PC-3 (cell line): ENCODE measurements at regions not wholly inside any gene's neighbourhood (a gene's known extent, or its start where the extent isn't known, plus 50 kb on each side); places are given as distances from the start of the nearest gene placed in this dataset.

Experiments
- ATAC-seq: fragments of 200-7000 bp; cut with Tn5 transposase; 2 replicates; pipeline ENCODE4 v1.9.1; 2020; ENCODE audit warnings: mild to moderate bottlenecking, moderate library complexity
- BruUV-seq: library from RNA; stranded (reverse); fragments of 400-500 nt; replicated peaks from 2 replicates; lab custom pipeline; 2021; lab: Mats Ljungman, UMichigan
- CTCF ChIA-PET: fragments of 300-600 bp; sonication (Branson Sonifier 250); formaldehyde crosslinking; loops from one replicate; lab custom pipeline; 2022; ENCODE audit warnings: antibody characterized with exemption; lab: Charles Lee
- POLR2A ChIA-PET: fragments of 300-600 bp; sonication (Branson Sonifier 250); formaldehyde crosslinking; loops from one replicate; lab custom pipeline; 2022; ENCODE audit warnings: antibody characterized with exemption; ENCODE audit not compliant: unreplicated experiment; lab: Charles Lee
- DNase-seq: peaks from one replicate; pipeline ENCODE4 v3.0.0-alpha.2; 2015
- H2AFZ ChIP-seq: fragments of 300-600 bp; sonication (generic); 2 replicates; pipeline ENCODE4 v1.6.0; 2016; ENCODE audit warnings: antibody characterized with exemption, low read length
- H3F3A ChIP-seq: fragments of 300-600 bp; sonication (generic); one replicate; pipeline ENCODE4 v1.6.0; 2017; ENCODE audit warnings: antibody characterized with exemption, low read length, control low read depth, mild to moderate bottlenecking; ENCODE audit not compliant: unreplicated experiment
- H3K27ac ChIP-seq: fragments of 300-600 bp; sonication (generic); 2 replicates; pipeline ENCODE4 v1.5.1; 2016; ENCODE audit warnings: mild to moderate bottlenecking, low read length
- H3K27me3 ChIP-seq: fragments of 300-600 bp; sonication (generic); 2 replicates; pipeline ENCODE4 v1.6.1; 2016; ENCODE audit warnings: low read length, mixed read lengths
- H3K36me3 ChIP-seq: fragments of 300-600 bp; sonication (generic); 2 replicates; pipeline ENCODE4 v1.6.1; 2016; ENCODE audit warnings: low read depth, mixed run types, low read length, mixed read lengths
- H3K4me1 ChIP-seq: fragments of 300-600 bp; sonication (generic); 2 replicates; pipeline ENCODE4 v1.5.1; 2016; ENCODE audit warnings: low read length; ENCODE audit not compliant: insufficient read depth
- H3K4me2 ChIP-seq: fragments of 300-600 bp; sonication (generic); 2 replicates; pipeline ENCODE4 v1.6.0; 2016; ENCODE audit warnings: low read length
- H3K4me3 ChIP-seq: fragments of 300-600 bp; sonication (generic); 2 replicates; pipeline ENCODE4 v1.5.1; 2016; ENCODE audit warnings: mild to moderate bottlenecking, low read length, mixed read lengths
- H3K79me2 ChIP-seq: fragments of 300-600 bp; sonication (generic); 2 replicates; pipeline ENCODE4 v1.6.1; 2017; ENCODE audit warnings: low read length, mixed read lengths
- H3K9ac ChIP-seq: fragments of 300-600 bp; sonication (generic); 2 replicates; pipeline ENCODE4 v1.6.0; 2016; ENCODE audit warnings: mild to moderate bottlenecking, low read length
- H3K9me2 ChIP-seq: fragments of 300-600 bp; sonication (generic); replicated peaks from 2 replicates; pipeline ENCODE4 v1.6.1; 2016; ENCODE audit warnings: mixed run types, low read length, mixed read lengths
- H3K9me3 ChIP-seq: fragments of 300-600 bp; sonication (generic); 2 replicates; pipeline ENCODE4 v1.6.1; 2016; ENCODE audit warnings: low read length, mixed read lengths
- H4K20me1 ChIP-seq: fragments of 300-600 bp; sonication (generic); 2 replicates; pipeline ENCODE4 v1.6.1; 2016; ENCODE audit warnings: low read length, mixed read lengths
- CTCF ChIP-seq: fragments of 300-600 bp; sonication (generic); conservative IDR thresholded peaks from 2 replicates; pipeline ENCODE4 v1.5.1; 2017; ENCODE audit warnings: antibody characterized with exemption, low read depth, mild to moderate bottlenecking, low read length
- EZH2 ChIP-seq: fragments of 300-600 bp; sonication (generic); IDR thresholded peaks from one replicate; pipeline ENCODE4 v1.6.1; 2017; ENCODE audit warnings: antibody characterized with exemption, mild to moderate bottlenecking, low read length; ENCODE audit not compliant: unreplicated experiment
- EZH2phosphoT487 ChIP-seq: fragments of 300-600 bp; sonication (generic); IDR thresholded peaks from 2 replicates; pipeline ENCODE4 v1.6.1; 2018; ENCODE audit warnings: mild to moderate bottlenecking, antibody characterized with exemption, low read length, borderline replicate concordance
- intact Hi-C: fragments of 100-400 bp; cut with micrococcal nuclease; formaldehyde crosslinking; loops from 2 replicates; pipeline ENCODE4 v1.9.0; 2023

GRCh38 chr5:61734966-61735365, 402.9 kb downstream of the ZSWIM6 start:
- Histone ChIP-seq H3K36me3 (no peaks in the 10 kb centered on the region), H3K4me2 (no peak overlapping the region), H3K27me3 (peaks cover 14% of the 10 kb centered on the region), H3K9ac (no peak overlapping the region), H3K4me3 (no peak overlapping the region), H3F3A (no peaks in the 10 kb centered on the region), H3K4me1 (no peaks in the 10 kb centered on the region), H3K9me3 (no peaks in the 10 kb centered on the region), H3K9me2 (no peaks in the 10 kb centered on the region), H3K79me2 (no peaks in the 10 kb centered on the region), H3K27ac (no peak overlapping the region), H2AFZ (no peak overlapping the region), H4K20me1 (no peaks in the 10 kb centered on the region)
- no peak for DNase-seq
- TF ChIP-seq CTCF (no peak), EZH2phosphoT487 (no peak), EZH2 (no peak)
- BruUV-seq = no TSS peak
- POLR2A ChIA-PET = no interaction called here
- intact Hi-C loops = no loop called here
- CTCF ChIA-PET = no interaction called here
- ATAC-seq = no peak

GRCh38 chr5:61735531-61735930, 403.5 kb downstream of the ZSWIM6 start:
- intact Hi-C loops = no loop called here

More at GRCh38 chr5:61735531-61735930, 403.5 kb downstream of the ZSWIM6 start:
- Histone ChIP-seq H3K4me3 (no peak overlapping the region), H3K9me2 (no peaks in the 10 kb centered on the region), H3K4me1 (no peaks in the 10 kb centered on the region), H3K79me2 (no peaks in the 10 kb centered on the region), H3K9ac (no peak overlapping the region), H4K20me1 (no peaks in the 10 kb centered on the region), H3K27ac (no peak overlapping the region), H3K36me3 (no peaks in the 10 kb centered on the region), H3K9me3 (no peaks in the 10 kb centered on the region), H3K27me3 (peaks cover 10% of the 10 kb centered on the region), H2AFZ (no peak overlapping the region), H3K4me2 (no peak overlapping the region), H3F3A (no peaks in the 10 kb centered on the region)
- ChIA-PET CTCF (no interaction called here), POLR2A (no interaction called here)
- no peak for ATAC-seq
- no peak for DNase-seq
- BruUV-seq = no TSS peak
- TF ChIP-seq CTCF (no peak), EZH2phosphoT487 (no peak), EZH2 (no peak)
